Activated CD8-positive, alpha-beta T cell treated with anti-CD3 and anti-CD28 coated beads for 36 hours (primary cell): ENCODE measurements at regions not wholly inside any gene's neighbourhood (a gene's known extent, or its start where the extent isn't known, plus 50 kb on each side); places are given as distances from the start of the nearest gene placed in this dataset.

Source experiments
- ATAC-seq: fragments of 200-7000 bp; cut with Tn5 transposase; one replicate; pipeline ENCODE4 v1.10.0; 2021; ENCODE audit warnings: mild to moderate bottlenecking, moderate library complexity
- CTCF ChIA-PET: fragments of 350-600 bp; sonication (Branson Sonifier 250); formaldehyde crosslinking; loops from one replicate; lab custom pipeline; 2021; ENCODE audit warnings: antibody characterized with exemption; lab: Charles Lee
- POLR2A ChIA-PET: fragments of 350-600 bp; sonication (Branson Sonifier 250); formaldehyde crosslinking; loops from one replicate; lab custom pipeline; 2021; ENCODE audit warnings: antibody characterized with exemption; lab: Charles Lee
- DNase-seq: peaks from one replicate; pipeline ENCODE4 v3.0.0-alpha.2; 2020
- H3K27ac Mint-ChIP-seq: one replicate; pipeline ENCODE4 v1.8.0; 2021; ENCODE audit warnings: mild to moderate bottlenecking, mixed read lengths
- H3K27me3 Mint-ChIP-seq: one replicate; pipeline ENCODE4 v1.8.0; 2021; ENCODE audit warnings: mixed read lengths
- H3K36me3 Mint-ChIP-seq: one replicate; pipeline ENCODE4 v1.8.0; 2021; ENCODE audit warnings: low read depth, mixed read lengths
- H3K4me1 Mint-ChIP-seq: one replicate; pipeline ENCODE4 v1.8.0; 2021; ENCODE audit warnings: low read depth, mixed read lengths
- H3K4me3 Mint-ChIP-seq: one replicate; pipeline ENCODE4 v1.8.0; 2021; ENCODE audit warnings: mild to moderate bottlenecking, moderate library complexity, mixed read lengths
- H3K9me3 Mint-ChIP-seq: one replicate; pipeline ENCODE4 v1.8.0; 2021; ENCODE audit warnings: mixed read lengths
- intact Hi-C: fragments of 100-400 bp; cut with micrococcal nuclease; formaldehyde crosslinking; loops from one replicate; pipeline ENCODE4 v1.10.0; 2022
- TF ChIP-seq, protein P1 (sequence below): fragments of 200-600 bp; IDR thresholded peaks from one replicate; pipeline ENCODE4 v1.8.0; 2022; ENCODE audit warnings: antibody characterized with exemption, mild to moderate bottlenecking

DNA sequence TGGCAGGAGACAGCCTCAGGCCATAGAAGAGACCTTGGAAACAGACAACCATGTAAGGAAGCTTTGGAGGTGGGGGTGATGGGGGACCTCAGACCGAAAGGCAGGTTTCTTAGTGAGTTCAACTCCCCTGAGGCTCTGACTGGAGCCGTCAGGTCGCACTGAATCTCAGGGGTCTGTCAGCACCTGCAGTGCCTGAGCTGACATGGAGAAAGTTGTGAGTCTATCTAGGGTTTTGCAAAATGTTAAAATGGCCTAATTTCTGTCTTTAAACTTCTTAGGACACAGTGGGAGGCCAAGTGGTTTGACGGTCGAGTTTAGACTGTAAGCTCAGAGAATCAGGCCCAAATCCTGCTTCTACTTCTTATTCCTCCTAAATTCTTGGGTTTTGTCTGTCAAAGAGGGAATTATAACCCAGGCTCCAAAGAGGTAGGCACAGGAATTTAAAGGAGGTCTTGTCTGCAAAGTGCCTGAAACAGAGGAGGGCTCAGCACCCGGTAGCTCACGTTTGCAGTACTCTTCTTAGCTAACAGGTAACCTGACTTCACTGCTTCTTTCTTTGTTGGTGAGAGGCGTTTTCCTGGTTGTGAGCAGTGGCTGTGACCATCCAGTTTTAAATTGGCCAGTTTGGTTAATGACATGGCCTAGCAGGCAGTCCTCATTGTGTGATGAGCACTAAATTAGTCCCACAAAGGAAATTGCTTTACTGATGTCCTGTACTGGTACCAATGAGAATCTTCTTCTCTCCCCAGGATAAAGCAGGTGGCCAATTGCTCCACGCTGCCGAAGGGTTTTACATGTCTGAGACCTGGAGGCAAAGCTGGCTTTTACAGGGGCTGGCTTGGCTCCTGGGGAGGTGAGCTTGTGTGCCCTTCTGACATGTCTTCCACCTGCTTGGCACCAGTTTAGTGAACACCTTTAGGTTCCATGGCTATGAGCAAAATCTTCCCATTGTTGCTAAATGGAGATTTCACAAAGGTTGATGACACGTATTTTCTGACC lies 95.7 kb downstream of the MYCN start:
- no peak for ATAC-seq

GRCh38 chr2:16034975-16035746 lies 94.8 kb downstream of the MYCN start:
- CTCF ChIA-PET = no interaction called here
- H3K9me3 Mint-ChIP-seq = no peaks in the 10 kb centered on the region
- no peak overlapping the region for H3K4me3 Mint-ChIP-seq
- no peak overlapping the region for H3K27ac Mint-ChIP-seq
- H3K27me3 Mint-ChIP-seq = no peaks in the 10 kb centered on the region
- intact Hi-C loops = no loop called here
- POLR2A ChIA-PET = no interaction called here
- DNase-seq (no peak), ATAC-seq (no peak)
- H3K36me3 Mint-ChIP-seq = no peaks in the 10 kb centered on the region
- H3K4me1 Mint-ChIP-seq = no peaks in the 10 kb centered on the region
- TF ChIP-seq, protein P1, sequence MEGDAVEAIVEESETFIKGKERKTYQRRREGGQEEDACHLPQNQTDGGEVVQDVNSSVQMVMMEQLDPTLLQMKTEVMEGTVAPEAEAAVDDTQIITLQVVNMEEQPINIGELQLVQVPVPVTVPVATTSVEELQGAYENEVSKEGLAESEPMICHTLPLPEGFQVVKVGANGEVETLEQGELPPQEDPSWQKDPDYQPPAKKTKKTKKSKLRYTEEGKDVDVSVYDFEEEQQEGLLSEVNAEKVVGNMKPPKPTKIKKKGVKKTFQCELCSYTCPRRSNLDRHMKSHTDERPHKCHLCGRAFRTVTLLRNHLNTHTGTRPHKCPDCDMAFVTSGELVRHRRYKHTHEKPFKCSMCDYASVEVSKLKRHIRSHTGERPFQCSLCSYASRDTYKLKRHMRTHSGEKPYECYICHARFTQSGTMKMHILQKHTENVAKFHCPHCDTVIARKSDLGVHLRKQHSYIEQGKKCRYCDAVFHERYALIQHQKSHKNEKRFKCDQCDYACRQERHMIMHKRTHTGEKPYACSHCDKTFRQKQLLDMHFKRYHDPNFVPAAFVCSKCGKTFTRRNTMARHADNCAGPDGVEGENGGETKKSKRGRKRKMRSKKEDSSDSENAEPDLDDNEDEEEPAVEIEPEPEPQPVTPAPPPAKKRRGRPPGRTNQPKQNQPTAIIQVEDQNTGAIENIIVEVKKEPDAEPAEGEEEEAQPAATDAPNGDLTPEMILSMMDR = no peak

More for the DNA sequence above, 95.7 kb downstream of the MYCN start:
- Mint-ChIP-seq H3K36me3 (no peaks in the 10 kb centered on the region), H3K9me3 (no peaks in the 10 kb centered on the region), H3K27me3 (no peaks in the 10 kb centered on the region), H3K4me3 (no peak overlapping the region), H3K4me1 (no peaks in the 10 kb centered on the region), H3K27ac (no peak overlapping the region)
- ChIA-PET CTCF (no interaction called here), POLR2A (no interaction called here)
- TF ChIP-seq, protein P1 = no peak
- no peak for DNase-seq
- intact Hi-C loops = no loop called here

GRCh38 chr2:16034151-16034974 lies 94.0 kb downstream of the MYCN start:
- DNase-seq = no peak

DNA sequence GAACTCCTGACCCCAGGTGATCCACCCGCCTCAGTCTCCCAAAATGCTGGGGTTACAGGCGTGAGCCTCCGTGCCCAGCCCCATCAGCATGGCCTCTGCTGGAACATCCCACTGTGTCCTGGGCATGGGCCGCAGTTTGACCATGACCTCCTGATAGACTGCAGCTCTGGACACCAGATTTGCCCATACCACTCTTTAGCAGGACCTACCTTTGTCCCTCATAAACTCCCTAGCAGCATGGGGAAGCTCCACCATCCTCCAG lies 92.6 kb downstream of the MYCN start:
- Mint-ChIP-seq H3K4me3 (no peak overlapping the region), H3K9me3 (no peaks in the 10 kb centered on the region), H3K27ac (no peak overlapping the region), H3K36me3 (no peaks in the 10 kb centered on the region), H3K27me3 (no peaks in the 10 kb centered on the region), H3K4me1 (peaks cover 3% of the 10 kb centered on the region)
- intact Hi-C loops = no loop called here
- ATAC-seq (no peak), DNase-seq (no peak)
- ChIA-PET CTCF (no interaction called here), POLR2A (no interaction called here)
- TF ChIP-seq, protein P1 = no peak

More at GRCh38 chr2:16034151-16034974, 94.0 kb downstream of the MYCN start:
- Mint-ChIP-seq H3K27me3 (no peaks in the 10 kb centered on the region), H3K4me1 (no peaks in the 10 kb centered on the region), H3K27ac (no peak overlapping the region), H3K4me3 (no peak overlapping the region), H3K36me3 (no peaks in the 10 kb centered on the region), H3K9me3 (no peaks in the 10 kb centered on the region)
- CTCF ChIA-PET = no interaction called here
- TF ChIP-seq, protein P1 = no peak
- no peak for ATAC-seq
- POLR2A ChIA-PET = interaction anchor here (0.6 kb wide), 1 partner anchor 403 kb away, joined by 3 read pairs; no protein-coding TSS in a partner anchor
- intact Hi-C loops = no loop called here
